Activated CD4-positive, alpha-beta T cell treated with anti-CD3 and anti-CD28 coated beads, Interleukin-2, amount 10 ng/mL, durations not matched to agents 7 days and 5 days (primary cell): ENCODE measurements at regions not wholly inside any gene's neighbourhood (a gene's known extent, or its start where the extent isn't known, plus 50 kb on each side); places are given as distances from the start of the nearest gene placed in this dataset.

Experiments
- CTCF ChIA-PET: fragments of 350-600 bp; sonication (Branson Sonifier 250); formaldehyde crosslinking; loops from one replicate; lab custom pipeline; 2021; ENCODE audit warnings: antibody characterized with exemption; lab: Charles Lee
- POLR2A ChIA-PET: fragments of 350-600 bp; sonication (Branson Sonifier 250); formaldehyde crosslinking; loops from one replicate; lab custom pipeline; 2021; ENCODE audit warnings: antibody characterized with exemption; lab: Charles Lee
- DNase-seq: peaks from one replicate; pipeline ENCODE4 v3.0.0-alpha.2; 2020
- H3K27ac Mint-ChIP-seq: one replicate; pipeline ENCODE4 v1.8.0; 2021; ENCODE audit warnings: mild to moderate bottlenecking, moderate library complexity, mixed read lengths
- H3K27me3 Mint-ChIP-seq: one replicate; pipeline ENCODE4 v1.8.0; 2021; ENCODE audit warnings: mixed read lengths
- H3K36me3 Mint-ChIP-seq: one replicate; pipeline ENCODE4 v1.8.0; 2021; ENCODE audit warnings: low read depth, mixed read lengths
- H3K4me1 Mint-ChIP-seq: one replicate; pipeline ENCODE4 v1.8.0; 2021; ENCODE audit warnings: mixed read lengths
- H3K4me3 Mint-ChIP-seq: one replicate; pipeline ENCODE4 v1.8.0; 2021; ENCODE audit warnings: mild to moderate bottlenecking, moderate library complexity, mixed read lengths
- H3K9me3 Mint-ChIP-seq: one replicate; pipeline ENCODE4 v1.8.0; 2021; ENCODE audit warnings: mixed read lengths

- Mint-ChIP-seq H3K4me1 (no peaks in the 10 kb centered on the region), H3K27me3 (no peaks in the 10 kb centered on the region), H3K9me3 (no peaks in the 10 kb centered on the region), H3K27ac (no peak overlapping the region), H3K4me3 (no peak overlapping the region), H3K36me3 (no peaks in the 10 kb centered on the region)
- POLR2A ChIA-PET, result no interaction called here
- CTCF ChIA-PET, result no interaction called here
- no peak for DNase-seq
Observed at GRCh38 chr1:82874041-82874440, 1073.3 kb downstream of the ADGRL2 start.

- H3K27me3 Mint-ChIP-seq, result no peaks in the 10 kb centered on the region
- CTCF ChIA-PET, result no interaction called here
- H3K36me3 Mint-ChIP-seq, result no peaks in the 10 kb centered on the region
- H3K4me1 Mint-ChIP-seq, result no peaks in the 10 kb centered on the region
- H3K27ac Mint-ChIP-seq, result no peak overlapping the region
- H3K9me3 Mint-ChIP-seq, result no peaks in the 10 kb centered on the region
- no peak overlapping the region for H3K4me3 Mint-ChIP-seq
- POLR2A ChIA-PET, result no interaction called here
- no peak for DNase-seq
Observed at GRCh38 chr1:82870332-82870731, 1069.6 kb downstream of the ADGRL2 start.

- H3K36me3 Mint-ChIP-seq, result no peaks in the 10 kb centered on the region
- no peaks in the 10 kb centered on the region for H3K9me3 Mint-ChIP-seq
- no peak overlapping the region for H3K27ac Mint-ChIP-seq
- no peak for DNase-seq
- H3K4me3 Mint-ChIP-seq, result no peak overlapping the region
- H3K4me1 Mint-ChIP-seq, result no peaks in the 10 kb centered on the region
- CTCF ChIA-PET, result no interaction called here
- POLR2A ChIA-PET, result no interaction called here
- no peaks in the 10 kb centered on the region for H3K27me3 Mint-ChIP-seq
Observed at GRCh38 chr1:82867781-82868180, 1067.0 kb downstream of the ADGRL2 start.

GRCh38 chr1:82861749-82862148 lies 1061.0 kb downstream of the ADGRL2 start:
- POLR2A ChIA-PET, result no interaction called here
- Mint-ChIP-seq H3K4me3 (no peak overlapping the region), H3K27me3 (no peaks in the 10 kb centered on the region), H3K36me3 (no peaks in the 10 kb centered on the region), H3K27ac (no peak overlapping the region), H3K9me3 (no peaks in the 10 kb centered on the region), H3K4me1 (no peaks in the 10 kb centered on the region)
- CTCF ChIA-PET, result no interaction called here
- no peak for DNase-seq

- H3K9me3 Mint-ChIP-seq, result no peaks in the 10 kb centered on the region
- H3K4me1 Mint-ChIP-seq, result no peaks in the 10 kb centered on the region
- no peaks in the 10 kb centered on the region for H3K36me3 Mint-ChIP-seq
- POLR2A ChIA-PET, result no interaction called here
- H3K27ac Mint-ChIP-seq, result no peak overlapping the region
- CTCF ChIA-PET, result no interaction called here
- H3K4me3 Mint-ChIP-seq, result no peak overlapping the region
- no peak for DNase-seq
- no peaks in the 10 kb centered on the region for H3K27me3 Mint-ChIP-seq
Observed at GRCh38 chr1:82858031-82858430, 1057.3 kb downstream of the ADGRL2 start.

GRCh38 chr1:82849460-82849859 lies 1048.7 kb downstream of the ADGRL2 start:
- no peaks in the 10 kb centered on the region for H3K9me3 Mint-ChIP-seq
- no peak overlapping the region for H3K4me3 Mint-ChIP-seq
- no peaks in the 10 kb centered on the region for H3K4me1 Mint-ChIP-seq
- H3K27me3 Mint-ChIP-seq, result no peaks in the 10 kb centered on the region
- no peaks in the 10 kb centered on the region for H3K36me3 Mint-ChIP-seq
- no peak for DNase-seq
- no peak overlapping the region for H3K27ac Mint-ChIP-seq
- ChIA-PET CTCF (no interaction called here), POLR2A (no interaction called here)

- Mint-ChIP-seq H3K9me3 (no peaks in the 10 kb centered on the region), H3K36me3 (no peaks in the 10 kb centered on the region), H3K27ac (no peak overlapping the region), H3K4me1 (no peaks in the 10 kb centered on the region), H3K4me3 (no peak overlapping the region), H3K27me3 (no peaks in the 10 kb centered on the region)
- CTCF ChIA-PET, result no interaction called here
- POLR2A ChIA-PET, result no interaction called here
- no peak for DNase-seq
Observed at GRCh38 chr1:82848043-82848442, 1047.3 kb downstream of the ADGRL2 start.

GRCh38 chr1:82845866-82846265 lies 1045.1 kb downstream of the ADGRL2 start:
- ChIA-PET POLR2A (no interaction called here), CTCF (no interaction called here)
- H3K27ac Mint-ChIP-seq, result no peak overlapping the region
- H3K36me3 Mint-ChIP-seq, result no peaks in the 10 kb centered on the region
- no peaks in the 10 kb centered on the region for H3K27me3 Mint-ChIP-seq
- no peaks in the 10 kb centered on the region for H3K9me3 Mint-ChIP-seq
- no peak for DNase-seq
- H3K4me3 Mint-ChIP-seq, result no peak overlapping the region
- no peaks in the 10 kb centered on the region for H3K4me1 Mint-ChIP-seq

- H3K36me3 Mint-ChIP-seq, result no peaks in the 10 kb centered on the region
- CTCF ChIA-PET, result no interaction called here
- no peak overlapping the region for H3K27ac Mint-ChIP-seq
Observed at GRCh38 chr1:82844911-82845827, 1044.4 kb downstream of the ADGRL2 start.

GRCh38 chr1:82844447-82844846 lies 1043.7 kb downstream of the ADGRL2 start:
- H3K4me3 Mint-ChIP-seq, result no peak overlapping the region

More at GRCh38 chr1:82844911-82845827, 1044.4 kb downstream of the ADGRL2 start:
- Mint-ChIP-seq H3K9me3 (no peaks in the 10 kb centered on the region), H3K4me1 (no peaks in the 10 kb centered on the region), H3K4me3 (no peak overlapping the region), H3K27me3 (no peaks in the 10 kb centered on the region)
- DNase-seq, result no peak
- POLR2A ChIA-PET, result no interaction called here

GRCh38 chr1:82843876-82844275 lies 1043.1 kb downstream of the ADGRL2 start:
- H3K27me3 Mint-ChIP-seq, result no peaks in the 10 kb centered on the region
- H3K27ac Mint-ChIP-seq, result no peak overlapping the region
- no peak overlapping the region for H3K4me3 Mint-ChIP-seq
- no peaks in the 10 kb centered on the region for H3K4me1 Mint-ChIP-seq
- ChIA-PET POLR2A (no interaction called here), CTCF (no interaction called here)
- no peak for DNase-seq
- H3K9me3 Mint-ChIP-seq, result no peaks in the 10 kb centered on the region
- H3K36me3 Mint-ChIP-seq, result no peaks in the 10 kb centered on the region

More at GRCh38 chr1:82844447-82844846, 1043.7 kb downstream of the ADGRL2 start:
- H3K4me1 Mint-ChIP-seq, result no peaks in the 10 kb centered on the region
- H3K36me3 Mint-ChIP-seq, result no peaks in the 10 kb centered on the region
- no peak overlapping the region for H3K27ac Mint-ChIP-seq
- no peak for DNase-seq
- ChIA-PET CTCF (no interaction called here), POLR2A (no interaction called here)
- no peaks in the 10 kb centered on the region for H3K9me3 Mint-ChIP-seq
- no peaks in the 10 kb centered on the region for H3K27me3 Mint-ChIP-seq

- no peaks in the 10 kb centered on the region for H3K9me3 Mint-ChIP-seq
- no peaks in the 10 kb centered on the region for H3K27me3 Mint-ChIP-seq
- CTCF ChIA-PET, result no interaction called here
- H3K27ac Mint-ChIP-seq, result no peak overlapping the region
- H3K4me3 Mint-ChIP-seq, result no peak overlapping the region
- DNase-seq, result no peak
- no peaks in the 10 kb centered on the region for H3K36me3 Mint-ChIP-seq
- POLR2A ChIA-PET, result no interaction called here
- no peaks in the 10 kb centered on the region for H3K4me1 Mint-ChIP-seq
Observed at GRCh38 chr1:82840192-82840591, 1039.5 kb downstream of the ADGRL2 start.

- no peaks in the 10 kb centered on the region for H3K27me3 Mint-ChIP-seq
- no peak overlapping the region for H3K27ac Mint-ChIP-seq
- H3K36me3 Mint-ChIP-seq, result no peaks in the 10 kb centered on the region
- H3K4me1 Mint-ChIP-seq, result no peaks in the 10 kb centered on the region
- no peak for DNase-seq
- no peak overlapping the region for H3K4me3 Mint-ChIP-seq
- ChIA-PET CTCF (no interaction called here), POLR2A (no interaction called here)
- H3K9me3 Mint-ChIP-seq, result no peaks in the 10 kb centered on the region
Observed at GRCh38 chr1:82837766-82838465, 1037.2 kb downstream of the ADGRL2 start.
